ENCODE measurements at regions not wholly inside any gene's neighbourhood (a gene's known extent, or its start where the extent isn't known, plus 50 kb on each side); places are given as distances from the start of the nearest gene placed in this dataset.

DNA sequence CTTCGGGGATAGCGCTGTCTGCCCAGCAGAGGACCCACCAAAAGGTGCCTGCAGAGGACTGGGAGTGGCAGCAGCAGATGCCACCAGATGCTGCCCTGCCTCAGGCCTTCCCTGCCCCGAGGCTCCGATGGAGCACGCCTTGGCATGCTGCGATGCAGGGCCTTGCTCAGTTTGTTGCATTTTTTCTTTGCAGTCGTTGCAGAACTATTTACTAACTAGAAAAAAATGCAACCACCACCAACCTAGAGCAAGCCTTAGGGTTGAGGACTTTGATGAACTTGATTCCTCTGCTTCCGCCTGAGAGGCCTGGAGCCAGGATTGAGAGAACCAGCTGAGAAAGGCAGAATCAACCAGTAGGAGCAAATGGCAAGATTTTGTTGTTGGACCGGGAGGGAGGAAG, 585.6 kb upstream of the MKI67 start:
- TF ChIP-seq, protein P1, sequence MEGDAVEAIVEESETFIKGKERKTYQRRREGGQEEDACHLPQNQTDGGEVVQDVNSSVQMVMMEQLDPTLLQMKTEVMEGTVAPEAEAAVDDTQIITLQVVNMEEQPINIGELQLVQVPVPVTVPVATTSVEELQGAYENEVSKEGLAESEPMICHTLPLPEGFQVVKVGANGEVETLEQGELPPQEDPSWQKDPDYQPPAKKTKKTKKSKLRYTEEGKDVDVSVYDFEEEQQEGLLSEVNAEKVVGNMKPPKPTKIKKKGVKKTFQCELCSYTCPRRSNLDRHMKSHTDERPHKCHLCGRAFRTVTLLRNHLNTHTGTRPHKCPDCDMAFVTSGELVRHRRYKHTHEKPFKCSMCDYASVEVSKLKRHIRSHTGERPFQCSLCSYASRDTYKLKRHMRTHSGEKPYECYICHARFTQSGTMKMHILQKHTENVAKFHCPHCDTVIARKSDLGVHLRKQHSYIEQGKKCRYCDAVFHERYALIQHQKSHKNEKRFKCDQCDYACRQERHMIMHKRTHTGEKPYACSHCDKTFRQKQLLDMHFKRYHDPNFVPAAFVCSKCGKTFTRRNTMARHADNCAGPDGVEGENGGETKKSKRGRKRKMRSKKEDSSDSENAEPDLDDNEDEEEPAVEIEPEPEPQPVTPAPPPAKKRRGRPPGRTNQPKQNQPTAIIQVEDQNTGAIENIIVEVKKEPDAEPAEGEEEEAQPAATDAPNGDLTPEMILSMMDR (IDR thresholded peaks at IDR 0.05; ENCODE audit: borderline replicate concordance, extremely low read depth, low read length, poor library complexity, severe bottlenecking) = no peak
- no peak for TF ChIP-seq EZH2 (IDR thresholded peaks at IDR 0.05; ENCODE audit: borderline replicate concordance, low read depth, low read length, severe bottlenecking)
